Neural cell (in vitro differentiated cells): ENCODE measurements at regions not wholly inside any gene's neighbourhood (a gene's known extent, or its start where the extent isn't known, plus 50 kb on each side); places are given as distances from the start of the nearest gene placed in this dataset.

ENCODE experiments used
- CTCF ChIP-seq: fragments of 450-650 bp; IDR thresholded peaks from 2 replicates; pipeline ENCODE4 v1.5.1; 2014; ENCODE audit warnings: antibody characterized with exemption, mild to moderate bottlenecking, moderate library complexity; ENCODE audit not compliant: poor library complexity, severe bottlenecking
- EZH2 ChIP-seq: fragments of 200-600, 300-800 bp; shearing (Covaris generic), sonication (generic); IDR thresholded peaks from 2 replicates; pipeline ENCODE4 v1.6.1; 2014; ENCODE audit warnings: antibody characterized with exemption, low read length, borderline replicate concordance, mild to moderate bottlenecking; ENCODE audit not compliant: insufficient read depth, poor library complexity, severe bottlenecking
- MXI1 ChIP-seq: fragments of 450-650 bp; conservative IDR thresholded peaks from 2 replicates; pipeline ENCODE4 v1.6.1; 2014; ENCODE audit warnings: antibody characterized with exemption, mild to moderate bottlenecking; ENCODE audit not compliant: poor library complexity, severe bottlenecking
- TAF1 ChIP-seq: IDR thresholded peaks from 2 replicates; pipeline ENCODE4 v1.6.1; 2012; ENCODE audit warnings: low read depth

GRCh38 chr22:48534395-48534958 is 1293.2 kb downstream of the BRD1 start:
- TF ChIP-seq CTCF (no peak), EZH2 (no peak), MXI1 (no peak), TAF1 (no peak)
